ENCODE measurements at regions not wholly inside any gene's neighbourhood (a gene's known extent, or its start where the extent isn't known, plus 50 kb on each side); places are given as distances from the start of the nearest gene placed in this dataset.
A peak's percentile ranks its signal among the peaks of the same experiment; 100 is the strongest.

DNA sequence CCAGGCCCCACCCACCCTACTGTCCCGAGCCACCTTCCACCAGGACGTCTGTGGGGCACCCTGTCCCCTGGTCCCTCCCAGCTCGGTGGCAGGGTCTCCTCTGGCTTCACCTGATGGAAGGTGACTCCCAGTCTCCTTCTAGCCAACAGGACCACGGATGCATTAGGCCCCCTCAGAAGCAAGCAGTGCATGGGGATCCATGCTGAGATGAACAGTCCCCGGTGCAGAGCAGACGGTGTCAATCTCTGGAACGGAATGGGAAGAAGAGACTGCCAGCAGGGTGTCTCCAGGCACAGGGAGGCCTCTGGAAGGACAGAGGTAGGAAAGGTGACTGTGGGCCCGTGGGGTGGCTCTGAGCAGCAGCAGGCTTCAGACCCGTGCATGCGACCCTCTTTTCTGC lies 65.2 kb upstream of the FZD7 start:
- no peak for DNase-seq (ENCODE audit: low read depth, low spot score)

GRCh38 chr2:201969241-201969937 lies 64.3 kb upstream of the FZD7 start:
- no peak for DNase-seq (ENCODE audit: low read depth, low spot score)

GRCh38 chr2:201969938-201970785 lies 63.5 kb upstream of the FZD7 start:
- DNase-seq (ENCODE audit: low read depth, low spot score) = no peak

DNA sequence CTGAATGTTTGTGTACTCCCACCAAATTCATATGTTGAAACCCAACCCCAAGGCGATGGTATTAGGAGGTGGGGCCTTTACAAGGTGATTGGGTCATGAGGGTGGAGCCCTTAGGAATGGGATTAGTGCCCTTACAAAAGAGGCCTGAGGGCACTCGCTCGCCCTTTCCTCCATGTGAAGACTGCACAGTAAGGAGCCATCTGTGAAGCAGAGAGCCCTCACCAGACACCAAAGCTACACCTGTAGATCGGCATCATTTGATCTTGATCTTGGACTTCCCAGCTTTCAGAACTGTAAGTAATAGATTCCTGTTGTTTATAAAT lies 62.9 kb upstream of the FZD7 start:
- DNase-seq (ENCODE audit: low read depth, low spot score) = no peak

DNA sequence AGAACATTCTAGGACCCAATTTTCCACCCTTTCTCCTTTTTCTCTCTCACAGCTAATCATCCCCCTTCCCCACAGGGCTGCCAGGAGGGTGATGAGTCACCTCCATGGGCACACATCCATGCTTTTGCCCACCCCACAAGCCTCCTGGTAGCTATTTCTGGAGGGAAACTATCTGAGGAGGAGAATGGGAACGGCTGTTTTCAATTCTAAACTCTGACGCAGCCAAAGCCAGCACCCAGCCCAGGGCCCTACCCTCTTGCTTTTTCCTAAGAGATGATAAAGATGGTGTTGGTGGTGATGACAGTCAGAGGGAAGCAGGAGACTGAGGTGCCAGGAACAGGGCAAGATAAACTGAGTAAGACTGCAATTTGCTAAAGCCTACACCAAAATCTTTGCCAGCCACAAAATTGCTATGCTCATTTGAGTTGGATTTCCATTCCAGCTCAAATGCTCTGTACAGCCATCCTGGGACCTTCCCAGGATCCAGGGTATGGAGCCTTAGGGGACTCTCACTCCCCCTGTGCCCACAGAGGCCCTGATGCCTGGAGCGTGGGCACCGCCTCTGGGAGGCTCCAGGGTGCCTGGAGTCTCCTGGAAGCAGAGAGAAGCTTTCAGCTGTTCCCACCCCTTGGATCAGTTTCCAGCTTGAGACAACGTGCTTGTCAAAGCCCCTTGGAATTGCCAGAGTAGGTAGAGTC lies 62.0 kb upstream of the FZD7 start:
- no peak for DNase-seq (ENCODE audit: low read depth, low spot score)

DNA sequence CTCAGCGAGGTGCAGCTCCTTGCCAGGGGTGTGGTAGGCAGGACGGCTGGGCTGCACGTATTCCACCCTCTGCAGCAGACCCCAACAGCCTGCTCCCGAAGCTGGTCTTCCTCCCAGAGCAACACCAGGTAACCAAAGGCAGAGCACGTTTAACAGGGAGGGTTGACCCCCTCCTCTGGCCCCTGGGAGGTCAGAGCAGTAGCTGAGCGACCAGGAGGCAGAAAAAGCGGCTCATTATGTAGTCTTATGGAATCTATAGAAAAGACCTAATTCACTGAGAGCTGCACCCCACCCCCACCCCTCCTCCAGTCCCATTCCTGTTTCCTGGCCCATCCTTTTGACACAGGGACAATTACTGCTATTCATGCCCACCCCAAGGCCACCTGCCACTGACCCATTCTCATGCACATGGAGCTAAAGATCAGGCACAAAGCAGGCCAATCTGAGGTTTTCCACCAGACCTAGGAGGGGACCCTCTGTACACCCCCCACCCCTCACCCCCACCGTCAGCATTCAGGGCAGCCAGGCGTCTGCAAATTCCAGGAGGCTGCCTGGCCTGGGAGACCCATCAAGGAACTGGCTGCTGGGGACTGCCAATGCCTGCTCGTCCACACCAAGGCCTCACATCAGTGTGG lies 60.9 kb upstream of the FZD7 start:
- DNase-seq (ENCODE audit: low read depth, low spot score) = peak; percentile 83

DNA sequence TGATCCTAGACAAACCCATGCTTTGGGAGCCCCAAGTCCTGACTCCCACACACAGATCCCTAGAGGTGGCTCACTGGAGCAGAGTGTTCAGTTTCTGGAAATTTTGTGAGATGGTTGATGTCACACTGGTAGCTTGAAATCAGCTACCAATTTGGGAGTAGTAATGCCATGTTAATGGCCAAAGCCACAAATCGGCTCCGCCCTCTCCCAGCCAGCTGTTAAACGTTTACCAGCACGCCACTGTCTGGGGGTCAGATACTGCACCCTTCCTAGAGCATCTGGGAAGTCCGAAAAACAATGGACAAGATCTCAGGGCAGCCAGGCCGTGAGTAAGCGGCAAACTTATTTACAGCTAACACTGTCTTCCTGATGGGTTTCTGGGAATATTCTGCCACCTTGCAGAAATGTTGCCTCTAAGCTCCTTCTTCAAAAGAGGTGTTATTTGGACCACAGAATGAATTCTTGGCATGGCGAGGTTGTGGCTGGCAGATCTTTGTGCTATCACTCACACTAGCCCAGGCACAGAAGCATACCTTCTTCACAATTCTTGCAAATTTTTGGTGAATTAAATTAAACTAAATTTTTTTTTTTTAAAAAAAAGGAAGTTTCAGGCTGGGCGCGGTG lies 60.2 kb upstream of the FZD7 start:
- DNase-seq (ENCODE audit: low read depth, low spot score) = no peak

DNA sequence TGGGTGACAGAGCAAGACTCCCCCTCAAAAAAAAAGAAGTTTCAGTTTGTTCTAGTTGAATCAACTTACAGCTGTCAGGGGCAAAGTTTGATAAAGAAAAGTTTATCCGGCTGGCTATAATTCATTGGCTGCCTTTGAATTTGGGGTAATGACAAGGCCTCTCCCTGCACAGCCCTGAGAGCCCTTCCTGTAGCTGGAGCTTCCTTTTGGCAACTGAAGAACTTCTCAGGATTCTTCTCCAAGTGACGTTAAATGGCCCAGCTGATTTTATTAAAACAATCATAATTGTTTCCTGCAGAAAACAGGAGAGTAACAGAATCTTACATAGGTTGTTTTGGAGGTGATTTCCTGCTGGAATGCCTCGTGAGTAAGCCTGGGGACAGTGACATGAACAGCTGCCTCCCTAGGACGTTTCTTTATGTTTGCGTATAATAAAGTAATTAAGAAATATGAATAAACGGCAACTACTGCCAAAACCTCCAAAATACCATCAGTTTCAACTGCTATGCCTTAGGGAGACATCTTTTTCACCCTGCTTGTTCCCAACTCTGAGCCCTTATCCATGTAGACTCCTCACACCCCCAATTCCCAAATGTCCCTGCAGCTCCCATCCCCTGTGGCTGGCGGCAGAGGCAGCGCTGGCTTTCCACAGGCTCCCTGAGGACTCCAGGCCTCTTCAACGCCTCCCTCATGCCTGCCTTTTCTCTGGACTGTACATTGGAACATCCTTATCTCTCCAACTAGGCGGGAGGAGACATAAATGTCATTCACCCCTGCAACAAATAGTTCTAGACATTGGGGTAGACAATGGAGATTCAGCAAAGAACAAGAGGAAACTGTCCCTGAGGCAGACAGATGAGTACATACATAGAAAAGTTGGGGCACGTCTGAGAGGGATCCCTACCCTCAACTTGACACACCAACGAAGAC lies 59.2 kb upstream of the FZD7 start:
- DNase-seq (ENCODE audit: low read depth, low spot score) = no peak

DNA sequence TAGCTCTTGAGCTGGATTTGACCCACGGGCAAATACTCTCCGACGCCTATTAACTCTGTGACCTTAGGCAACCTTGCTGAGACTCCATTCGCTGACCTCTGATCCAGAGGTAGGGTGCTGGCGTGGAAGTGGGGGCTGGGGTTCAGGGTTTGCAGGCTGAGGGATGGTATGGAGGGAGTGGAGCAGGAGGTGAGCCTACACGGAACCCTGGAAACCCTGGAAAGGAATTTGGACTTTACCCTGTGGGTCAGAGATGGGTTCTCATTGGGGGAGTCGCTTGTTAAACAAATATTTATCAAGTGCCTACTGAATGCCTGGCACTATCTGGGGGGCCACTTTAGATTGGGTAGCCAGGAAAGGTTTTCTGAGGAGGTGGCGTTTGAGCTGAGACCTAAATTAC lies 58.2 kb upstream of the FZD7 start:
- no peak for DNase-seq (ENCODE audit: low read depth, low spot score)

DNA sequence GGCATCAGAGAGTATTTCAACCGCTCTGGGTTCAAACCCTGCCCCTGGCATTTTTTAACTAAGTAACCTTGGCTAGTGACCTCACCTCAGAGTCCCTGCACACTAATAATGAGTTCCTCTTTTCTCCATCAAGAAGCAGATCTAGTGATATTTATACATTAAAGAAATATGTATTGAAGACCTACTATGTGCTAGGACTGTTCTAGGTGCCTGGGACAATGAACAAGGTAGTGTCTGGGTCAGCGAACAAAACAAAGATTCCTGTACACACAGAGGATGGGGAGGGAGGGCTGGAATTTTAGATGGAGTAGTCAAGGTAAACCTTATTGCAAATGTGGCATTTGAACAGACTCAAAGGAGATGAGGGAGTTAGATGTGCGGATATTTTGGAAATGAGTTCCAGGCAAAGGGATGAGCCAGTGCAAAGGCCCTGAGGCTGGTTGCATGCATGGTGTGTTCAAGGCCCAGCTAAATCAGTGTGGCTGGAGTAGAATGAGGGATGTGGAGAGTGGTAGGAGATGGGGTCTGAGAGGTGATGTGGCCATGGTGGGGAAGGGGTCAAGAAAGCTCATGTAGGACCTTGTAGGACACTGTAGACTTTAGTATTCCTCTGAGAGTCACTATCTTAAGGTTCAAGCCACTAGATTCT lies 57.6 kb upstream of the FZD7 start:
- no peak for DNase-seq (ENCODE audit: low read depth, low spot score)

DNA sequence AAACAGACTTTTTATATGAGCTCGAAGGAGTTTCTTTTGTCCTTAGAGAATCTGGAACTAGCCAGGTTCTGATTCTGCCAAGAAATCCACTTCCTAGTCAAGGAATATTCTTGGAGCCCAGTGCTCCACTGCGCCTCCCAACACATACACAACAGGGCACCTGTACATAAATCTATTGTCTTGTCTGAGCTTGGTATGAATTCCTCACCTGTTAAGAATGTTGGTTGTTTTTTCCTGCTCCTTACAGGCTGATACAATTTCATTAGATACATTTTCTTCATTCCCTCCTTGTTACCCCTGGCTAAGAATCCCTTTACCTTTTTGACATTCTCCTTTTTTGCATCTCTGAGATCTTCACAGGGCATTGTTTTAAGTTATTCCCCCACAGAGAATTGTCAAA lies 56.0 kb upstream of the FZD7 start:
- DNase-seq (ENCODE audit: low read depth, low spot score) = no peak

GRCh38 chr2:201978333-201978732 lies 55.3 kb upstream of the FZD7 start:
- no peak for DNase-seq (ENCODE audit: low read depth, low spot score)

- no peak for DNase-seq (ENCODE audit: low read depth, low spot score)
Measured at GRCh38 chr2:201978986-201979385, 54.7 kb upstream of the FZD7 start.

DNA sequence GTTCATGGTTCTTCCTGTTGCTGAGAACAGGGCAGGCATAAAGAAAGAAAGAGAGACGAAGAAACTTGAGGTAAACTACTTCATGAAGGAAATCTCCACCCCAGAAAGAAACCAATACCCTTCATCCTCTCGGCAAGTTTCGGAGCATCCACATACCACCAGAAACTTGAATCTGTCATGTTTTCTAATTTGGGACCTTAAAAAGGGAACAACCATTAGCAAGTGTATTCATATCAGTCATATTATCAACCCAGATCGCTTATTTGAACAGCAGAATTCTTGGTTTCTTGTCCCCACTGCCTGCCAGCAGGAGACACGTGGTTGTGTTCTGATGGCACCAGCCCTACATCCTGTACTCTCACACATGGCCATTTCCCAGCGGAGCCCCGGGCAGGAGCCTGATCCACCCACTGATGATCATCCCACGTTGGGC lies 53.2 kb upstream of the FZD7 start:
- DNase-seq (ENCODE audit: low read depth, low spot score) = no peak

GRCh38 chr2:201980946-201981345 lies 52.7 kb upstream of the FZD7 start:
- no peak for DNase-seq (ENCODE audit: low read depth, low spot score)

- DNase-seq (ENCODE audit: low read depth, low spot score) = no peak
Measured at GRCh38 chr2:201983174-201983573, 50.5 kb upstream of the FZD7 start.

DNA sequence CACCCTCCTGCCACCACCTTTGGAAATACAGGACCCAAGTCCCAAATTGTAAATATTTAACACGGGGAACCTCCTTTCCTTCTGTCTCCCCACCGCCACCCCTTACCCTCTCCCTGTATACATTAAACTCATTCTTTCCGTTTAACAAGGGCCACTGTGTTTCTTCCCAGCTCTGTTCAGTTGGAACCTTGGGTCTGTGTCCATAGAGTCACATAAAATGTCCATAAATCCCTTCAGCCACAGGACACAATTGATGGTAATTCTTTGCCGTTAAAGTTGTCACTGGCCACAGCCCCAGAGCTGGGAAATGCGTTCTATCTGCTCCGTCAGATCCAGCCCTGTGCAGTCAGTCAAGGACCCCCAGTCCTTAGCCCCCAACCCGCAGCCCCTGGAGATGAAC lies 49.9 kb upstream of the FZD7 start:
- no peak for DNase-seq (ENCODE audit: low read depth, low spot score)

Measured in ELF-1 (cell line).